NCI-H1105 treated with DMSO at 0.1 percent for 48 hours (cell line): ENCODE measurements at regions not wholly inside any gene's neighbourhood (a gene's known extent, or its start where the extent isn't known, plus 50 kb on each side); places are given as distances from the start of the nearest gene placed in this dataset.

Experiments used
- DNase-seq: peaks from one replicate; lab custom pipeline; 2025; lab: John Stamatoyannopoulos, UW

- no peak for DNase-seq
Measured at GRCh38 chr13:67652887-67653286, 422.8 kb upstream of the PCDH9 start.

GRCh38 chr13:67651908-67652465 lies 421.9 kb upstream of the PCDH9 start:
- no peak for DNase-seq

- DNase-seq, result no peak
Measured at GRCh38 chr13:67650471-67650870, 420.3 kb upstream of the PCDH9 start.

- no peak for DNase-seq
Measured at GRCh38 chr13:67645874-67646467, 415.8 kb upstream of the PCDH9 start.

GRCh38 chr13:67643516-67644055 lies 413.4 kb upstream of the PCDH9 start:
- no peak for DNase-seq

GRCh38 chr13:67642657-67643056 lies 412.5 kb upstream of the PCDH9 start:
- DNase-seq, result no peak

- no peak for DNase-seq
Measured at GRCh38 chr13:67635754-67636153, 405.6 kb upstream of the PCDH9 start.

- no peak for DNase-seq
Measured at GRCh38 chr13:67632590-67632989, 402.5 kb upstream of the PCDH9 start.

GRCh38 chr13:67630640-67631039 lies 400.5 kb upstream of the PCDH9 start:
- no peak for DNase-seq

GRCh38 chr13:67623630-67624029 lies 393.5 kb upstream of the PCDH9 start:
- no peak for DNase-seq

GRCh38 chr13:67620665-67621064 lies 390.5 kb upstream of the PCDH9 start:
- no peak for DNase-seq

GRCh38 chr13:67619995-67620380 lies 389.9 kb upstream of the PCDH9 start:
- DNase-seq, result no peak

GRCh38 chr13:67619351-67619994 lies 389.3 kb upstream of the PCDH9 start:
- no peak for DNase-seq

GRCh38 chr13:67614579-67614978 lies 384.4 kb upstream of the PCDH9 start:
- DNase-seq, result no peak

GRCh38 chr13:67614013-67614412 lies 383.9 kb upstream of the PCDH9 start:
- no peak for DNase-seq

- DNase-seq, result no peak
Measured at GRCh38 chr13:67588607-67589006, 358.5 kb upstream of the PCDH9 start.

GRCh38 chr13:67577361-67577760 lies 347.2 kb upstream of the PCDH9 start:
- no peak for DNase-seq

GRCh38 chr13:67574320-67575233 lies 344.4 kb upstream of the PCDH9 start:
- DNase-seq, result no peak

GRCh38 chr13:67568205-67568604 lies 338.1 kb upstream of the PCDH9 start:
- no peak for DNase-seq

- no peak for DNase-seq
Measured at GRCh38 chr13:67557642-67558241, 327.6 kb upstream of the PCDH9 start.

- no peak for DNase-seq
Measured at GRCh38 chr13:67557118-67557517, 327.0 kb upstream of the PCDH9 start.
